HG02642 (cell line): ENCODE measurements at regions not wholly inside any gene's neighbourhood (a gene's known extent, or its start where the extent isn't known, plus 50 kb on each side); places are given as distances from the start of the nearest gene placed in this dataset.
"Not testable (repeated sequence)": the region's sequence is repeated elsewhere in the genome, so short reads cannot be mapped to it uniquely, and the experiment has no call there.

ENCODE experiments used
- ATAC-seq: cut with Tn5 transposase; IDR thresholded peaks from one replicate; pipeline ENCODE4 v1.9.1; 2021; ENCODE audit warnings: mild to moderate bottlenecking; ENCODE audit not compliant: unreplicated experiment, poor library complexity

DNA sequence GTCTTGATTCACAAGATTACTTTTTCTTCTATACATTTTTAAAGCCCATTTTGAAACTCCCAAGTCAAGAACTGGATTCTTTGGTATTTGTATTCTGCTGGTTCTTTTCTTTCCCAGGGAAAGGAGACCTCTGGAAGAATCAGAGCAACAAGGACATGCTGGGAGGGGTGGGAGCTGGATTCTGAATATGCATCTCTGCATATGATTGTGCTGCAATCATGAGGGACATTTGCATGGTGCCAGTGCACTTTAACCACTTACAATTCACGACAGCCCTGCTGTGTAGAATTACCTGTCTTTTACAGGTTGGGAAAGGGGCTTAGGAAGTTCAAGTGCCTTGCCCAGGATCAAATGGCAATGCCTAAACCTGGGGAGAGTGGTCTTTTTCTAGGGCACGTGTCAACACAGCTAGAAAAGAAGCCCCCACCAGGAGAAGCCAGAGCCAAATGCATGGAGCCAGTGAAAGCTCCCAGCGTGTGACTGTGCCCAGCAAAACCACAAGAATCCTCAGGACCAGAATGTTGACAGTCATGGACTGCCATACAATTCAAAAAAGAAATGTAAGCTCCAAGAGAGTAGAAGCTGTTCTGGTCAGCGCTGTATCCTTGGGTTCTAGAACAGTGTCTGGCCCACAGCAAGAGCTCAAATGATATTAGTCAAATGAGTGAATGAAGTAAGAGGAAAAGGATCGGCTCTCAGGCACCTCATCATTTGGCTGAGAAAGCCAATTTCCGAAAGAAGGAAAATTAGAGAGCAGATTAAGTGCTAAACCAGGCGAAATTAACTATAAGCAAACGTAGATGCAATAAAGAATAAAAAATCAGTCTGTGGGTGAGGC, 84.5 kb upstream of the MEF2A start:
- ATAC-seq, result no peak

DNA sequence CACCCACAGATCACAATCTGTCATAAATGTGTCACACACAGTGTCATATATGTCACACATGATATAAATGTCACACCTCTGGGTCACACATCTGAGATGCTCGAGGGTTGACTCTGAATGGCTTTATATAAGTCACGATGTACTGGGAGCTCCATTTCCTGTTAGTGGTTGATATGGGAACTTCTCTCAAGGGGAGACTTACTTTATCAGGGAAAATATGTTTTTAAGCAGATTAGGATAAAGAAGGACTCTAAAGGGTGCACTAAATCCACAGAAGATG, 83.9 kb upstream of the MEF2A start:
- ATAC-seq, result no peak

DNA sequence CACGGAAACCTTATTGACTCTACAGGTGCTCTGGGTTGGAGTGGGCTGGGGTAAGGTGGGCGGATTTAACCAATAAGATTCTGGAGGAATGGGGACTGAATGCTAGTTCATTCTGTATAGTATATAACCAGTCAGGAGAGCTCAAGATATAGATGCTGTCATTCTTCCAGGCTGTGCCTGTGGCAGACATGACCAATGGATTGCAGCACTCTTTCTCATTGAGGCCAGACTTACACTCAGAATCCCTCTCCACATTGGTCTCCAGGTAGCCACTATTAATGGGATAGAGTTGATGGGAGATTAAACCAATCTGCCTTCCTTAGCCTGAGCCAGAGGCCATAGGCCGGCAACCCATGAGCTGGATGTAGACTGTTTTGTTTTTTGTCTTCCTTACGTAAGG, 82.8 kb upstream of the MEF2A start:
- ATAC-seq, result no peak

DNA sequence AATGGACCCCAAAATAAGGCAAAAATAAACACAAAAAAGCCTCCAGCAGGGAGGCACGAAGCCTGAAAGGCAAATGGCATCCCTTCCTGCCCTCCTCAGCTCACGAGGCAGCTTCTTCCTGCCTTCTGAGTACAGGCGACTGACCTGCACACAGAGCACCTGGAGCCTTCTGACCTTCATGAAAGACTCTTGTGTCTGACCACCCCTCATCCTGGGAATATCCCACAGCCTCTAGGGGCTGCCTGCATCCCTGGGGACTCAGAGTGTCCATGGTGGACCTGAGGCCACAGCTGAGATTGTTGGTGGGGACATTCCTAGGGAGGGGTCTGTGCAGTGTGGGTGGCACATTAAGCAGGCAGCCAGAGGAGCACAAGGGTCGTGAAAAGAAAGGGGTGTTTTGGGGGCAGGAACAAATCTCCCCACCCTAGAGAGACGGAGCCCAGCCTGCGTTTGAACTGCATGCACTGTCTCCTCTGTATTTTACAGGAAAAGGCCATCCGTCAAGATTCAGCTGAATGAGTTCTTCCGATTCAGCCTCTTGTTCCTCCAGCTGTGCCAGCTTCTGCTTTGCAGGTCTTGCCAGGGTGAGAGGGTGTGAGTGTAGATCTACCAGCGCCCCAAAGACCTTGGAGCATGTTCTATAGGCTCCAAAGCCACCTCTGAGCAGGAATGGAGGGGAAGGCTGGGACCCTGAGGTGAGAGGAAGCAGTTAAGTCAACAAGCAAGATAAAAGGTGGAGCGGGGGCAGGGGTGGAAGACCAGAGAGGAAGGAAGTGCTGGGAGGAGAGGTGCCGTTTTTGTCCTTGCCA, 80.4 kb upstream of the MEF2A start:
- no peak for ATAC-seq

DNA sequence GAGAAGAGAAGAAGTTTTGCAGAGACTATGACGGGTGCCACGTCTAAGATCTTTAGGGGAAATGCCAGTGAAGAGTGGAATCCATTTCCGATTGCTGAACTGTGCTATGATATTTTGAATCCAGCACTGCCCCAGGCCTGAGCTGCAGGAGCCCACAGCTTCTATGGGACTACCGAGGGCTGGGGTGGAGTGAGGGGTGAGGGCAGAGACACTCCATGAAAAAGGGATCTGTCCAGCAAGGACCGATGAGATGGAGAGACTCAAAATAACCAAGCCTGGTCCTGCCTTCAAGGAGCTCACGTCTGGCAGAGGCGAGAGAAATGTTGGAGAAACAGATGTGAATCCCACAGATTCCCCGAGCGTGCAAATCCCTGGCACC, 79.8 kb upstream of the MEF2A start:
- no peak for ATAC-seq

DNA sequence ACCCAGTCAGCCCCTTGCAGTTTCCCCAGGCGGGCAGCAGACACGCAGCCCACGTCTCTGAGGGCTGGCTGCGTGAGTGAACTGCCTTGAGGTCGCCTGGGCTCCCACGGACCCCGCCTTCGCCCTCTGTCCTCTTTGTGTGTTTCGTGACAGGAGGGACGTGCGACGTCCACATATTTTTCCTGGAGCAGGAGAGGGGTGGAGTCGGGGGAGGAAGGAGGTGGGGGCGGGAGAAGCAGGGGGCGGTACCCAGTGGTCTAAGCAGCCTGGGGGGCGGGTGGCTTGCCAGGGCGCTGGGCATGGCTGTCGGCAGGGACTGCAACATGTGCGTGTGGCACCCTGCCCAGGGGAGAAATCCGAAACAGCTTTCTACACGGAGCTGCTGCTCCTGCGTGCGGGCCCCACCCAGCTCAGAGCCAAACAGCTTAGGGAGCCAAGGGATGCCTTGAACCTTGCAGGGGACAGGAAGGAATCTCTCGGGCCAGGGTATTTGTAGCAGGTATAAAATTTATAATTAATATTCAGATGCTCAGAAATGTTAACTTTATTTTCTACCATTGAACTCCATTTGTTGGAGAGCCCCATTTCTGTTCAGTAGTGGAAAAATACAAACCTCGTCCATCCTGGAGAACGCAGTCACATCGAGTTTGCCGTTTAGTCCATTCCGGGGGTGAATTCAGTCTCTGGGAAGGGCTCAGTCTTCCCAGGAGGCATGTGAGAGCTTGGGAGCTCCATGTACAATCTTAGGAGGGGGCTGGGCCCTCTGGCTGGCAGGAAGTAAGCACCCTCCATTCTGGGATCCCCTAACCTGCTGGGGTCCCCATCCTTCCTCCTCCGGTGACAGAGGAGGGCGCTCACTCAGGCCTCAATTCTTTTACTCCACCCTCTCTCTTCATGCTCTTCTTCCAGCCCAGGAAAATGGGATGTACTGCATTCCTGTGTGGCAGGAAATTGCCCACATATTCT, 79.1 kb upstream of the MEF2A start:
- ATAC-seq, result no peak

DNA sequence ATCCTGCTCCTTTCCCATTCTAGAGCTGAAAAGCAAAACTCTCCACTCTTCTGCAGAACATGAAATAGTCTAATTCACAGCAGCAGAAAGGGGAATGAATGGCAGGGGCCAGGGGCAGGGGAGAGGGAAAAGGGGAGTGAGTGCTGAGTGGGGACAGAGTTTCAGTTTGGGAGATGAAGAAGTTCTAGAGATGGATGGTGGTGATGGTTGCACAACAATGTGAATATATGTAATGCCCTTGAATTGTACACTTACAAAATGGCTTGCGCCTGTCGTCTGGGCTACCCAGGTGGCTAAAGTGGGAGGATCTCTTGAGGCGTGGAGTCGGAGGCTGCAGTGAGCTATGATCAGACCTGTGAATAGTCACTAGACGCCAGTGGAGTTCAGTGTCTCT, 78.5 kb upstream of the MEF2A start:
- ATAC-seq, result no peak

DNA sequence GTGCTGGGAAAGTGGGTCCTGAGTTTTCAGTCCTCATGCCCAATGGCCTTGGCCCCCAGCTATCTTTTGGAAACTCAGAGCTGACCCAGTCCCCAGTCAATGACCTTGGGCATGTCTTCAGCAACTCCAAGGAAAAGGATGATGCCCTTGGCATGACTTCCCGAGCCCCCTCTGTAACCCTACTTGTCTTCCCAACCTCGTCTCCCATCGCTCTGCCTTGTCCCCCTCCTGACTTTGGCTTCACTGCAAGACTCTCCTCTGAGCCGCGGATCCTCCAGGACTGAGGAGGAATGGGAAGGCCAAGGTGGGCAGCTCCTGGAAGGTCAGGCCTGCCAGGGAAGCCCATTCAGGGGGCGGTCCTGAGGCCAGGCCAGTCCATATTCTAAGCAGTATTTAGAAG, 73.5 kb upstream of the MEF2A start:
- ATAC-seq, result no peak

DNA sequence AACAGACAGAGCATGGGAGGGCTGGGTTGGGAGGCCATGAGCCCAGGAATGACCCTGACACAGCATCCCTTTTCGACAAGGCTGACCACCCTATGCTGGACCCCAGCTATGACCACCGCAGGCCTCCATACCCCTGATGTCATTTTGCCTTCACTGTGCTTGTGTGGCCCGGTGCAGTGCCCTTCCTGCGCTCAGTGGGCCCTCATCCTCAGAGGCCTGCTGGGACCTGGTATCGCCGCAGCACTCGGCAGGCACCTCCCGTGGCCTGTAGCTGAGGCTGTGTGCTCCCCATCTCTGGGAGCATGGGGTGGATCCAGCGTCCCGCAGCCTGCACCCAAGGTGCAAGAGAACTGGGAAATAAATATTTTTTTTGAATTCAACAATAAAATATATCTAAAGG, 73.1 kb upstream of the MEF2A start:
- ATAC-seq, result no peak

DNA sequence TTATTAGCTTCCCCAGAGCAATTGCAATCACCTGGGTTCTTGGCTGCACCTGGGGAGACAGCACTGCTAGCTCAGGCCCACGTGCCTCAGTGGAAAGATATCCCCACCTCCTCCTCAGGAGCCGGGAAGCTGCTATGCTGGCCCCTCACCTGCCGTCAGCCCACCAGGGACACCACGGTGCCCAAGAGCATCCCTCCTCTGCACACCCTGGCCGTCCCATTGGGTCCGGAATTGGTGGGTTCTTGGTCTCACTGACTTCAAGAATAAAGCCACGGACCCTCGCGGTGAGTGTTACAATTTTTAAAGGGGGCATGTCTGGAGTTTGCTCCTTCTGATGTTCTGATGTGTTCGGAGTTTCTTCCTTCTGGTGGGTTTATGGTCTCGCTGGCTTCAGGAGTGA, 72.3 kb upstream of the MEF2A start:
- ATAC-seq, result no peak

DNA sequence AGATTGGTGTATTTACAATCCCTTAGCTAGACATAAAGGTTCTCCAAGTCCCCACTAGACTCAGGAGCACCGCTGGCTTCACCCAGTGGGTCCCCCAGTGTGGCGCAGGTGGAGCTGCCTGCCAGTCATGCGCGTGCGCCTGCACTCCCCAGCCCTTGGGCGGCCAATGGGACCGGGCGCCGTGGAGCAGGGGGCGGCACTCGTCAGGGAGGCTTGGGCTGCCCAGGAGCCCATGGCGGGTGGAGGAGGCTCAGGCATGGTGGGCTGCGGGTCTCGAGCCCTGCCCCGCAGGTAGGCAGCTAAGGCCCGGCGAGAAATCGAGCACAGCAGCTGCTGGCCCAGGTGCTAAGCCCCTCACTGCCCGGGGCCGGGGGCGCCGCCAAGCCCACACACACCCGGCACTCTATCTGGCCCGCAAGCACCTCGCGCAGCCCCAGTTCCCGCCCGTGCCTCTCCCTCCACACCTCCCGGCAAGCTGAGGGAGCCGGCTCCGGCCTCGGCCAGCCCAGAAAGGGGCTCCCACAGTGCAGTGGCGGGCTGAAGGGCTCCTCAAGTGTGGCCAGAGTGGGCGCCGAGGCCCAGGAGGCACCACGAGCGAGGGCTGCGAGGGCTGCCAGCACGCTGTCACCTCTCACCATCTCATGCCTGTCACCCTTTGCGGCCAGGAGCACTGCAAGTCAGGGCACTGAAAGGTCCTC, 71.1 kb upstream of the MEF2A start:
- not testable (repeated sequence) for ATAC-seq

DNA sequence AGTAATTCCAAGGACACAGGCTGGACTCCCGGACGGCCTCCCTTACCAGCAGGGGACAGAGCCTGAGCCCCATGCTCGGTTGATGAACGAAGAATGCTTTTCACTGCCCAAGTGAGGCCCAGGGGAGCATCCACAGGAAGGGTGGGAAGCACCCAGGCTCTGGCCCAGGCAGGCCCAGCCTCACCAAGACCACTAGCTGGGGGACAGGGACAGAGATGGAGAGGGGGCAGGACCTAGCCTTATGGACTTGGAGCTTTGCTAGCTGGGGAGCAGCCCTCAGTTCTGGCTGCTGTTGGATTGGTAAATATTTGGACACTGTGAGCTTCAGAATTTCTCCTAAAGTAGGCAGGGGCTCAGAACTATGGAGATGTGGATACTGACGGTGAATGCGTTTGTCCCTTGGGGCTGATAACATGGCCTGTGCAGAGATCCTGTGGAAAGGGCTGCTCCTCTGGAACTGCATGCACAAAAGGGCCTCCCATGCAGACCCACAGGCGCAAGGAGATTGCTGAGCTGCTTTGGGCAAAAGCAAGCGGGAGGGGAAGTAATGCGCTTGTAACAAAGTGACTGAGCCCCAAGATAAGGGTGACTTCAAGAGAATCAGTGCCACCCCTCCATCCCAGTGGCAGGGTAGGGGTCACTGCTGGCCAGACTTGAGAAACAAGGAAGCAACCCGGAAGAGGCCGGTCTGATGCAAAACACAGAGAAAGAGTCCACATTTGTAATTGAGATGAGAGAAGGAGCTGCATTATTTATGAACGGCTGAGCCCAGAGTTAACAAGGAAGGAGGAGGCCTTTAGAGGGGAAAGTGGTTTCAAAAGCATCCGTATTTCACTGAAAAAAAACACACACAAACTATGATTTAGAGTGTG, 70.1 kb upstream of the MEF2A start:
- no peak for ATAC-seq

DNA sequence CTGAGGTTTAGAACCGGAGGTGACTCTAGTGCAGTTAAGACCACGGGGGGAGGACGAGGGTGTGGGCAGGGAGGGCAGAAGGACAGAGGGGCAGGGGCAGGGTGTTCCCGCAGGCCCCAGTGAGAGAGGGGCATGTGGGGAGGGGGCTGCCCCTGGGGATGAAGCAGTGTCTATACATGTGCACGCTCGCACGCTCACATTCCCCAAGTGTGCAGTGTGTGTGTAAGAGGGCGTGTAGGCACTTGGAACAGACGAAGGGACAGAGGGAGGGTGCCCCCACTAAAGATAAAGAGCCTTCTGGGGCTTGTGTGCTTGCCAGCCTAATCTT, 69.5 kb upstream of the MEF2A start:
- ATAC-seq, result no peak

DNA sequence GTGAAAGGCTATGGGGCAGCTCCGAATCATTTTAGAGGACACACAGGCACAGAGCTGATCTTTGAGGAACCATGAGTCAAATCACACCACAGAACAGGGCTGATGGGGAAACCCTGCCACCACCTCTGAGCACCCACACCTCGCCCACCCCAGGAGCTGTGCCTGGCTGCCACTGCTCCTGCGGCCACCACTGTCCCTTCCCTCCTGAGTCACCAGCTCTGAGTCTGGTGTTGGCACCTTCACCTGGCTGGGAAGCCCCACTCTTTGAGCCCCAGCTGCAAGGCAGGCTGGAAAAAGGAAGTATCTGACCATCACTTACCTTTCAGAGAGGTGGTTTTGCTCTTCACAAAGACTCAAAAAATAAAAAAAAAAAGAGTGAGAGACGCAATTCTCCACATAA, 63.6 kb upstream of the MEF2A start:
- peak; percentile 63 for ATAC-seq

DNA sequence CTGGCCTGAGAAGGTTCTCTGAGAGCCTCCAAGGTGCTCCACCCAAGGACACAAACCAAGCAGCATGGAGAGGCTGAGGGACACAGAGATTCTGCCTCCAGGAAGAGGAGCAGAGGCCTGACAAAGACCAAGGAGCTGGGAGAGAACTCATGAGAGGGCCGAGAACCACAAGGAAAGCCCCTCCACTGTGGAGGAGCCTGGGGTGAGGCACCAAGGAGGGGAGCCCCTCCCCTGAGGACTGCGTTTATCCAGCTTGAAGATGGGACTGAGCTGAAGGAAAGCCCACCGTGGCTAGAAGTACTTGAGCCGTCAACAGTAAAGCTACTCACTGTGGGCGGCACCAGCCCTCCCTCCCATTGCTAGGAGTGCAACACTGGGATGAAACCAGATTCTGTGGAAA, 63.1 kb upstream of the MEF2A start:
- peak; percentile 7 for ATAC-seq

DNA sequence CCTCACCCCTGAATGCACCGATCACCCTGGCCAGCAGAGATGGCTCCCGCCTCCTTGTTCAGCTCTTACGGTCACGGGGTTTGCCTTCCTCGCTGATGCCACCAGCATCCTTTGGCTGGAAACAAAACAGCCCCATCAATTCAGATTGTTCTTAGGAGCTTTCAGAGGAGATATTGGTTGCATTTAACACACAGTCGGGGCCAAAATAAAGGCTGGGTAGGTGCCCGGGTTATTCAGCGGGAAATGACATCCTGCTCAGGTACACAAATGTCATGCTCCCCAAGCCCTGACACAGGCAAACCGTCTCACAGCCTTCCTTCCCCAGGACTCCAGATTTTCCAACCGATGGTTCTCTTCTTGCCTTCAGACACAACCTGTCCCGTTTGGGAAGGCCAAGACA, 62.4 kb upstream of the MEF2A start:
- no peak for ATAC-seq

DNA sequence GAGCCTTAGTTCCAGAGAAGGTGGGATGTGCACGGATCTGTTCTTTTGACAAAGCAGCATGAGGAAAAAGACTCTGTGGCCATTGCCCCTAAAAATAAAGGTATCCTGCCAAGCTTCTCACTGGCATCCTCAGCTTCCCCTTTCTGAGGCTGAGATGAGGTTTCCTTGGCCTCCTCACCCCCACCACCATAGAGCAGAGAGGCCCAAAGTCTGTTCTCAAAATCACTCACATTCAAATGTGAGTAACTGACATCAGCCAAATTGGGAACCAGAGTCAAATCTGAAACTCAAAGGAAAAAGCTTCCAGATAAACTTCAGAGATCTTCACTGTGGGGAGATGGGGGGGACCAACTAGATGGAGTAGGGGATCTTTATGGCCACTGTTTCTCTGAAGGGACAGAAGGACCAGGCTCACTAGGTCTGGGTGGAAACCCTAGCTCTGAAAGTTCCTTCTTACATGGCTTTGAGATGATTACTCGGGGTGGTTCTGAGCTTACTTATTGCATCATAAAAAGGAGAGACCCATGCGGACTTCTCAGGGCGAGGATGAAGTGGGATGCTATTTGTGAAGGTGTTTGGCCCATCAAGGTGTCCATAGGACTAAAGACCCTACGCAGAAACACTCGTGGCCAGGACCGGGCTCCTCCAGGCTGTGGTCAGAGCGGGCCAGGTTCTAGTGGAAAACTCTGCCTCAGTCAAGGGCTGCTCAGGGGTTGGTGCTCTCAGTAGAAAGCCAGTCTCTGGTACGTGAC, 61.5 kb upstream of the MEF2A start:
- ATAC-seq, result peak; percentile 28

DNA sequence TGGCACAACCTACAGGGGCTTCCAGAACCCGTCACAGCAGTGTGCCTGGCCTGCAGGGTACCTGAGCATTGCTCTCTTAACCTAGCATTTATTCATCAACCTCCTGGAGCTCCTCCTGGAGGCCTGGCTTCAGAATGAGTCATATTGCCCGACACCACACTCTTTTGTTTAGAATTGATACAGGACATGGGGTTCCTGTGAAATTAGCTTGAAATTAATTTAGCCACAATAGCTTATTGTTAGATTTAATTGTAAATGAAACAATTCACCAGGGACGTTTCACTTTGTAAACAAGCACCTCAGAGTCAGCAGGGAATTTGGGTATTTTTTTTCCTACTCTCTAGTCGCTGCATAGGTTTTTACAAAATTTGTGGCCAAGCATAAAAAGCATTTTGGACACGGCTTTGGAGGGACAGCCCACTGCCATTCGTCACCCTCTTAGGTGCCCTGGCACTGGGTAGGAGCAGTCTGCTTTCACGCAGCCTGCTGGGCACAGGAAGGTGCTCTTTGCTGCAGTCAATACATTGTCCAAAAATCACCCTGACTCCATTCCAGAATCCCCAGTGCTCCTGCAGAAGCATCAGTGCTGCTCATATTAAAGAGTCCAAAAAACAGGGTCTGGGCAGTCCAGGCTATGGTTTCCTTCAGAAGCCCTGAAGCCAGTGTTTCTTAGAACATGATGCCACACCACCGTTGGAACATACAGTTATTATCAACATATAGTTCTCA, 60.8 kb upstream of the MEF2A start:
- ATAC-seq, result peak; percentile 40
